GM19438 (cell line): ENCODE measurements at regions not wholly inside any gene's neighbourhood (a gene's known extent, or its start where the extent isn't known, plus 50 kb on each side); places are given as distances from the start of the nearest gene placed in this dataset.

Source experiments
- ATAC-seq: cut with Tn5 transposase; IDR thresholded peaks from one replicate; pipeline ENCODE4 v1.9.1; 2021; ENCODE audit warnings: low read depth; ENCODE audit not compliant: unreplicated experiment

GRCh38 chr3:94564247-94564646 is 501.4 kb downstream of the NSUN3 start:
- ATAC-seq: no peak

GRCh38 chr3:94568041-94568440 is 505.2 kb downstream of the NSUN3 start:
- ATAC-seq: no peak

GRCh38 chr3:94573337-94573736 is 510.5 kb downstream of the NSUN3 start:
- ATAC-seq: no peak

GRCh38 chr3:94587291-94587690 is 524.4 kb downstream of the NSUN3 start:
- no peak for ATAC-seq

- no peak for ATAC-seq
Observed at GRCh38 chr3:94593526-94594150, 530.8 kb downstream of the NSUN3 start.

DNA sequence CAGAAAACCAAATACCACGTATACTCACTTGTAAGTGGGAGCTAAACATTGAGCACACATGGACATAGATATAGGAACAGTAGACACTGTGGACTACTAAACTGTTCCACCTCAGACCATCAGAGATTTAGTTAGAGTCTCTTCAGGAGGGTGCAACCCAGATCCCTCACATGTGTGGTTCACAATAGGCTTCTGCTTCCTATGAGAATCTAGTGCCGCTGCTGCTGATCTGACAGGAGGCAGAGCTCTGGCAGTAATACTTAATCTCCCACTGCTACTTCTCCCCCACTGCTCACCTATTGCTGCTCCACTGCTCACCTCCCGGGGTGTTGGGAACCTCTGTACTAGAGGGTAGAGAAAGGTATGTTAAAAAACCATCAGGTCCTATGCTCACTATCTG is 533.3 kb downstream of the NSUN3 start:
- ATAC-seq: no peak

- no peak for ATAC-seq
Observed at GRCh38 chr3:94596887-94597566, 534.2 kb downstream of the NSUN3 start.

GRCh38 chr3:94607778-94608177 is 544.9 kb downstream of the NSUN3 start:
- no peak for ATAC-seq

DNA sequence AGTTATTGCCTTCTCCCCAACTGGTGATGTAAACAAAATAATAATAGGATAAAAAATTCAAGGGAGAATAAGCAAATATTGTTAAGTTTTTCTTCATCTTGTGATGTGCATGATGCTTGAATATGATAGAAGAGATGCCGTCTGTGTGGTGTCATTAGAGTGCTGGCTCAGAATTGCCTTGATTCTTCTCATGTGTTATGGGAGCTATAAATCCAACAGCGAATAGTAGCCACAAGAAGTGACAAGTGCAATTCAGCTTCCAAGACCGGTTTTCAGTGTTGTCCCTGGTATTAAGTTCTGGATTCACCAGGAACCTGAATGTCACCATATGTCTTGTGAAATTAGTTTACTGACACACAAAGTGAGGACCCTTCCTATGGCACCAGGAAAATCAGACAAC is 547.0 kb downstream of the NSUN3 start:
- no peak for ATAC-seq

DNA sequence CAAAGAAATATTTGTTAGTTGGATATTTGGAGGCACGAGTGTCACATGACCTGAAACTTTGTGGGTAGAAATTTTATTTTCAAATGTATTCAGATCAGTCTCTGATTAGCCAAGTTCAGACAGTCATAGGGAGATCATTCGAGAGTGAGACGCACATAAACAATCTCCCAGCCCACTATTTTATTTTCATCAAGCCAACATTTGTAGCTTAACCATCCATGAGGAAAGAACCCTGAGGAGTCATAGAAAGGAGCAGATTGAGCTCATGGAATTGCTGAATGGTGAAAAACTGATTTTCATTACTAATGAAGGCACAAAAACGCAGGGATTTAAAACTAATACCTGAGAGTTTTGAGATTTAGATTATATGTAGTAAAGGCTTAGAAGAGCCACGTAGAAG is 548.7 kb downstream of the NSUN3 start:
- ATAC-seq: no peak

DNA sequence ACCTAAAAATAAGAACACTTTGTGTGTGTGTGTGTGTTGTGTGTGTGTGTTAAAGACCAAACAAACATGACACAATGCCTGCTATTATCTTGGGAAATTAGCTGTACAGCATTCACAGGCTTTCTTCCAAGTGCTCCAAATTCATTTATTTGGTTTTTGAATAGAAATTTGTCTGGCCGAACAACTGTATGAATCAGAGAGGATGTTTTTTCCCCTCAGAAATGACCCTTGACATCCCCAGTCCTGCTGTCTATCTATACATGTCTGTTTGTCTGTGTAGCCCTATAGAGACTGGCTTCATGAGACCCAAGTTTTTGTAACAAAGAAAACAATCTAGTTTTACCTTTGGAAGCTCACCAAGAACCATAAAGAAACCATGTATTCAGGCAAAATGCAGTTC is 549.8 kb downstream of the NSUN3 start:
- ATAC-seq: no peak

DNA sequence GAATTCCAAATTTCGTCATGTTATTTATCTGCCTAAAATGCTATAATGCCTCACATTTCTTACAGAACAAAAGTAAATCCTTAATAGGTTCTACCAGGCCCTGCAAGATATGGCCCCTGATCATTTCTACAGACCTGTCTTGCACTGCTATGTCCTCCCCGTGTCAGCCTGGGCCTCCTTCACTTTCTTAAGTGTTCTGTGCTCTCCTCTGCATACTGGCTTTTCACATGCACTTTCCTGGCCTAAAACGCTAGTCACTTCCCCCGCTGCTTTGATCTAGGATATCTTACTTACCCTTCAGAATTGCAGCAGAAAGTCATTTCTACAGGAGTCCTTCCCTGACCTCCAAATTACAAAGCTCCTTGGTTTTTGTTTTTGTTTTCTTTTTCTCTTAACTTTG is 551.3 kb downstream of the NSUN3 start:
- ATAC-seq: no peak

DNA sequence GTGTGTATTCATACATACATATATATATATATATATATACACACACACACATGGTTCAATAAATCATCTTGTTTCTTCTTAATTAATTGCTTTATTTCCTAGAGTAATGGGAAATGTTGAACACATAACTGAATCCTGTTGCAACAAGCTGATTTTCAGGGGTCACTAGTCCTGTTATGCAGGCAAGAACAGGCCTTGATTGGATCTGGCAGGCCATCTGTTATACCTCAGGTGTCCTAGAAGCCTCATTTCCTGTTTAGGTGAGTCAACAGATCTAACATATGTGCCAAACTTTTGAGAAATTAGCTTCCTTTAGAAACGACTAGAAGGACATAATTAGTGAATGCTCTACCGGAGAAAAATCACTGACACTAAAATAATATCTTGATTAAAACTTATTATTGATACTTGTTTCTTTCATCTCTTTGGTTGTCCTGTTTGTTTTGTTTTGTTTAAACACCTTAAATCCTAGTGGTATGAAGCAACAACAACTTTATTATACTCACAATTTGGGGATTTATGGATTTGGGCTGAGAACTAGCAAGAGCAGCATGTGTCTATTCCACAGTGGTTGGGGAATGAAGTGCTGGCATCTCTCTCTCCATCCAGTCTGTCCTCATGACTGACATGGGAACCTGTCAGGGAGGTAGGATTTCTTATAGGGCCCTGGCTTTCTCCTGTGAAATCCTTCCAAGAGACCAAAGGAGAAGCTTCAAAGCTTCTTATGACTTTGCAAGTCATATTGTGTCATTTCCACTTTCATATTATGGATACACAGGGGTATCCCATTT is 552.6 kb downstream of the NSUN3 start:
- ATAC-seq: no peak

DNA sequence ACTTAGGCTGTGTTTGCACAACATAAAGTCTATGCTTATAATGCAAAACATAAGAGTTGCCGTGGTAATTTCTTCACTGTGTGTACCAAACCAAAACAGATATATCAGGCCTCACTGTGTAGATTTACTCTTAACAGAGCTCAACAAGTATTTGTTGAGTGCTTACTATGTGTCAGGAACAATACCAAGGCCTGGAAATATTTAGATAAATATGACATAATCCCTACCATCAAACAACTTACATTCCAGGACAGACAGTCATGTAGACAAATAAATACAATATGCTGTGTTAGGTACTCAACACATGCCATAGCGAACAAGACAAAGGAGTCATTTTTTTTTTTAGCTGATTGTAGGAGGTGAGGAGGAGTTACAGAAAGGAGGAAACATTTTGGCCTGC is 554.0 kb downstream of the NSUN3 start:
- no peak for ATAC-seq

DNA sequence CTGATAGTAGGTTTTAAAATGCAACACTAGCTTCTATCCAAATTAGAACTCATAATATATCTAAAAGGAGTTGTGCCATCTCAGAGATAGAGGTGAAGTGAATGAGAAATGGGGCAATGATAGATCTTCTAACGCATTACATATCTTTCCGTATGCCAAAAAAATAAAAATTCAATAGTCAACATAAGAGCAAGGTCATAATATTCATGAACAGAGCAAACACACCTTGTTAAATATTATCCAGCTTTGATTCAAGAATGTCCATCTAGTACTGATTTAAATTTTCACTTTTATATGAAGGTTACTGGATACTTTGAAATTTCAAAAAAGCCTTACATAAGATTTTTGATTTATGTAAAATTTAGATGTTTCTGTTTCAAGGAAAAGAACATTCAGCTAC is 554.5 kb downstream of the NSUN3 start:
- ATAC-seq: no peak

DNA sequence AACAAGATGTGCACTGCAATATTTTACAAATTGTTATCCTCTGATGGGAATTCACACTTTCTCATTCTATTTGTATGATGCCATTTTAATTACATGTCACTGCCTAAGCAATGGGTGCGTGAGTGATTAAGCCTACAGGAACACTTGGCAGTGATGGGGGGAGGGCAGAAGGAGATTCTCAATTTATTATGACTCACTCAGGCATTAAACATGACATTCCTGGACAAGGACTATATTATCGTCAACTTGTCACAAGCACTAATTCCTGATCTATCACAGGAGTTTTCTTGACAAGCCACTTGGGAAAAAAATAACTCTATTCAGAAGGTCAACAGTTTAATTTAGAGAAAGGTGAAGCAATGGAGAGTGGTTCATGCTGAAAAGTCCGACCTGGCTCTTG is 556.8 kb downstream of the NSUN3 start:
- no peak for ATAC-seq

DNA sequence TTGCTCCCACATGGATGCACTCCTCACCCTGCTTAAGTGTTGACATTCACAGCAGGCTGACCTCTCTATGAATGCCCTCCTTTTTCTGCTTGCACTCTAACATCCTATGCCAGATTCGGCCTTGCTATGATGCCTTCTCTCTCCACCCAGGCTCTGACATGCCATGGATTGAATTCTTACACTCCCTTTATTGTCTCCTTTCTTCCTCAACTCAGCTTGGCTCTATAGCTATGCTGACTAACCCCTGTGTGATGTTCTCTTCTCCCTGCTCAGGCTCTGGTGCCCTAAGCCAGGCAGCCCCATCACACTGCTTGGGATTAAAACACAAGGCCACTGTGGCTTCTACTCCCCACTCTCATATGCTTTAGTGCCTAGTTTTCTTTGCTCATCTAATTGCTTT is 563.7 kb downstream of the NSUN3 start:
- no peak for ATAC-seq

GRCh38 chr3:94627689-94628088 is 564.8 kb downstream of the NSUN3 start:
- ATAC-seq: no peak

GRCh38 chr3:94643400-94643799 is 580.5 kb downstream of the NSUN3 start:
- ATAC-seq: no peak

GRCh38 chr3:94645790-94646189 is 582.9 kb downstream of the NSUN3 start:
- ATAC-seq: no peak

GRCh38 chr3:94647131-94647530 is 584.3 kb downstream of the NSUN3 start:
- ATAC-seq: no peak
